SK-N-SH (cell line): ENCODE measurements at regions not wholly inside any gene's neighbourhood (a gene's known extent, or its start where the extent isn't known, plus 50 kb on each side); places are given as distances from the start of the nearest gene placed in this dataset.

Experiments
- CTCF ChIA-PET: fragments of 300-600, 350-600 bp; formaldehyde crosslinking; extraction: SDS; loops from one replicate; lab custom pipeline; 2021; lab: Yijun Ruan, JAX
- POLR2A ChIA-PET: fragments of 350-600 bp; sonication (Branson Sonifier 250); formaldehyde crosslinking; extraction: SDS; loops from one replicate; lab custom pipeline; 2020; ENCODE audit warnings: antibody characterized with exemption, inconsistent platforms; lab: Yijun Ruan, JAX
- DNase-seq: peaks from one replicate; pipeline ENCODE4 v3.0.0; 2012
- H2AFZ ChIP-seq: fragments of 200-600 bp; sonication (generic); 2 replicates; pipeline ENCODE4 v1.8.1; 2016; ENCODE audit warnings: antibody characterized with exemption, mild to moderate bottlenecking, low read depth
- H3F3A ChIP-seq: fragments of 200-600 bp; sonication (generic); replicated peaks from 2 replicates; pipeline ENCODE3; 2016; ENCODE audit warnings: antibody characterized with exemption, mild to moderate bottlenecking; ENCODE audit not compliant: insufficient read depth
- H3K27ac ChIP-seq, 2 experiments: fragments of 200-500 bp in 1 of 2; fragments of 200-600 bp in 1 of 2; sonication (Bioruptor generic) in 1 of 2; sonication (generic), shearing (Covaris generic) in 1 of 2; 2 replicates each; pipeline versions ENCODE4 v1.5.1 to v1.6.1; 2014 to 2016; ENCODE audit warnings: low read depth in 2 of 2, inconsistent platforms in 1 of 2, low read length in 1 of 2, mild to moderate bottlenecking in 1 of 2, mixed read lengths in 1 of 2
- H3K27me3 ChIP-seq: fragments of 200-600 bp; sonication (generic), shearing (Covaris generic); 2 replicates; pipeline ENCODE4 v1.6.1; 2016; ENCODE audit warnings: mixed run types; ENCODE audit not compliant: insufficient read depth
- H3K36me3 ChIP-seq, 2 experiments: fragments of 200-500 bp in 1 of 2; fragments of 200-600 bp in 1 of 2; sonication (Bioruptor generic) in 1 of 2; sonication (generic) in 1 of 2; replicated peaks in 1 of 2; 2 replicates each; pipeline versions ENCODE3 to v1.5.1; 2014 to 2016; ENCODE audit warnings: low read length in 1 of 2, mild to moderate bottlenecking in 1 of 2; ENCODE audit not compliant: insufficient read depth in 2 of 2, control insufficient read depth in 1 of 2
- H3K4me1 ChIP-seq, 2 experiments: fragments of 200-500 bp in 1 of 2; fragments of 200-600 bp in 1 of 2; sonication (Bioruptor generic) in 1 of 2; sonication (generic), shearing (Covaris generic) in 1 of 2; 2 replicates each; pipeline versions ENCODE4 v1.5.1 to v1.6.1; 2014 to 2016; ENCODE audit warnings: low read depth in 1 of 2, low read length in 1 of 2, mixed run types in 1 of 2; ENCODE audit not compliant: insufficient read depth in 2 of 2, control insufficient read depth in 1 of 2
- H3K4me2 ChIP-seq: fragments of 200-600 bp; sonication (generic), shearing (Covaris generic); 2 replicates; pipeline ENCODE4 v1.6.1; 2017; ENCODE audit warnings: mixed run types
- H3K4me3 ChIP-seq, 2 experiments: fragments of 200-500 bp in 1 of 2; fragments of 200-600 bp in 1 of 2; sonication (Bioruptor generic) in 1 of 2; sonication (generic), shearing (Covaris generic) in 1 of 2; 2 replicates each; pipeline versions ENCODE4 v1.5.1 to v1.8.1; 2014 to 2016; ENCODE audit warnings: low read depth in 2 of 2, inconsistent platforms in 1 of 2, low read length in 1 of 2, mild to moderate bottlenecking in 1 of 2, mixed read lengths in 1 of 2, moderate library complexity in 1 of 2
- H3K79me2 ChIP-seq: fragments of 200-600 bp; sonication (generic); 2 replicates; pipeline ENCODE4 v1.8.1; 2017; ENCODE audit warnings: mild to moderate bottlenecking; ENCODE audit not compliant: insufficient read depth
- H3K9ac ChIP-seq: fragments of 200-600 bp; sonication (generic); 2 replicates; pipeline ENCODE4 v1.6.1; 2017; ENCODE audit warnings: mixed run types
- H3K9me2 ChIP-seq: fragments of 200-600 bp; sonication (generic); 2 replicates; pipeline ENCODE4 v1.6.1; 2017; ENCODE audit warnings: mixed run types
- H3K9me3 ChIP-seq: fragments of 200-600 bp; sonication (generic); 2 replicates; pipeline ENCODE4 v1.6.1; 2017; ENCODE audit warnings: mixed run types, mild to moderate bottlenecking, moderate library complexity
- H4K20me1 ChIP-seq: fragments of 200-600 bp; sonication (generic); 2 replicates; pipeline ENCODE4 v1.6.1; 2017; ENCODE audit warnings: mild to moderate bottlenecking, mixed run types; ENCODE audit not compliant: insufficient read depth
- FOXJ3 ChIP-seq: sonication (generic); formaldehyde crosslinking; IDR thresholded peaks from 2 replicates; pipeline ENCODE4 v1.5.1; 2020; ENCODE audit warnings: mild to moderate bottlenecking, missing genetic modification reagents
- GABPA ChIP-seq: IDR thresholded peaks from 2 replicates; pipeline ENCODE4 v1.4.0; 2012; ENCODE audit warnings: low read depth, mild to moderate bottlenecking
- GATA2 ChIP-seq: sonication (generic); formaldehyde crosslinking; IDR thresholded peaks from 2 replicates; pipeline ENCODE4 v1.5.0; 2020; ENCODE audit warnings: mild to moderate bottlenecking, missing genetic modification reagents
- MAX ChIP-seq: IDR thresholded peaks from 2 replicates; pipeline ENCODE4 v1.4.0; 2012; ENCODE audit warnings: low read depth
- MEF2A ChIP-seq: IDR thresholded peaks from 2 replicates; pipeline ENCODE4 v1.4.0; 2012; ENCODE audit warnings: low read depth, borderline replicate concordance
- NRF1 ChIP-seq: IDR thresholded peaks from 2 replicates; pipeline ENCODE4 v1.6.1; 2012; ENCODE audit warnings: low read depth, mild to moderate bottlenecking, low read length
- POLR2AphosphoS5 ChIP-seq: IDR thresholded peaks from 2 replicates; pipeline ENCODE4 v1.6.1; 2012; ENCODE audit warnings: low read depth, low read length
- RAD21 ChIP-seq: IDR thresholded peaks from 2 replicates; pipeline ENCODE4 v1.6.1; 2012; ENCODE audit warnings: mild to moderate bottlenecking, low read length
- RFX5 ChIP-seq: IDR thresholded peaks from 2 replicates; pipeline ENCODE4 v1.6.1; 2012; ENCODE audit warnings: mild to moderate bottlenecking, improper control_type of control experiment, low read length
- RXRA ChIP-seq: IDR thresholded peaks from 2 replicates; pipeline ENCODE4 v1.4.0; 2012; ENCODE audit warnings: low read depth, mild to moderate bottlenecking, borderline replicate concordance
- SMC3 ChIP-seq: IDR thresholded peaks from 2 replicates; pipeline ENCODE4 v1.6.1; 2012; ENCODE audit warnings: low read depth, low read length, improper control_type of control experiment
- TCF12 ChIP-seq: IDR thresholded peaks from 2 replicates; pipeline ENCODE4 v1.4.0; 2012
- TEAD4 ChIP-seq: IDR thresholded peaks from 2 replicates; pipeline ENCODE4 v1.4.0; 2012; ENCODE audit warnings: mild to moderate bottlenecking, borderline replicate concordance; ENCODE audit not compliant: insufficient read depth
- USF1 ChIP-seq: IDR thresholded peaks from 2 replicates; pipeline ENCODE4 v1.4.0; 2012; ENCODE audit warnings: low read depth, borderline replicate concordance
- USF2 ChIP-seq: fragments of 150-350 bp; IDR thresholded peaks from 2 replicates; pipeline ENCODE4 v1.6.1; 2017; ENCODE audit warnings: antibody characterized with exemption, low read length, low read depth, borderline replicate concordance
- YY1 ChIP-seq: IDR thresholded peaks from 2 replicates; pipeline ENCODE4 v1.4.0; 2012; ENCODE audit warnings: low read depth, mild to moderate bottlenecking
- WGBS: methylation state at CpG from one replicate; pipeline ENCODE4 v1.1.6; 2017; ENCODE audit warnings: low lambda C conversion rate; 5-methylcytosine and 5-hydroxymethylcytosine counted together
- TF ChIP-seq, protein P1 (sequence below): IDR thresholded peaks from 2 replicates; pipeline ENCODE4 v1.4.0; 2012; ENCODE audit warnings: low read depth, borderline replicate concordance
- TF ChIP-seq, protein P2 (sequence below): fragments of 200-600 bp; sonication (generic); IDR thresholded peaks from 2 replicates; pipeline ENCODE4 v1.6.1; 2017; ENCODE audit warnings: antibody characterized with exemption, mild to moderate bottlenecking, moderate library complexity

- 77% methylated on average over 6 of the region's 6 CpGs for WGBS
- ChIA-PET POLR2A (no interaction called here), CTCF (no interaction called here)
- no peak for DNase-seq
- Histone ChIP-seq H3K9me2 (no peaks in the 10 kb centered on the region), H3K36me3 (peaks cover 0 to 5% of the 10 kb centered on the region in 2 experiments), H3K4me3 (no peak overlapping the region), H3K4me1 (no peaks in the 10 kb centered on the region), H3F3A (peaks cover 3% of the 10 kb centered on the region), H3K4me2 (no peak overlapping the region), H3K79me2 (no peaks in the 10 kb centered on the region), H3K9me3 (no peaks in the 10 kb centered on the region), H2AFZ (no peak overlapping the region), H3K27ac (no peak overlapping the region), H3K9ac (no peak overlapping the region), H4K20me1 (no peaks in the 10 kb centered on the region), H3K27me3 (no peaks in the 10 kb centered on the region)
- TF ChIP-seq GABPA (no peak), POLR2AphosphoS5 (no peak), GATA2 (no peak), YY1 (no peak), USF1 (no peak), NRF1 (no peak), USF2 (no peak), TEAD4 (no peak), MAX (no peak), SMC3 (no peak), TCF12 (no peak), FOXJ3 (CRISPR knock-in tag) (no peak), RFX5 (no peak), RAD21 (no peak), MEF2A (no peak), RXRA (no peak)
- TF ChIP-seq, protein P1, sequence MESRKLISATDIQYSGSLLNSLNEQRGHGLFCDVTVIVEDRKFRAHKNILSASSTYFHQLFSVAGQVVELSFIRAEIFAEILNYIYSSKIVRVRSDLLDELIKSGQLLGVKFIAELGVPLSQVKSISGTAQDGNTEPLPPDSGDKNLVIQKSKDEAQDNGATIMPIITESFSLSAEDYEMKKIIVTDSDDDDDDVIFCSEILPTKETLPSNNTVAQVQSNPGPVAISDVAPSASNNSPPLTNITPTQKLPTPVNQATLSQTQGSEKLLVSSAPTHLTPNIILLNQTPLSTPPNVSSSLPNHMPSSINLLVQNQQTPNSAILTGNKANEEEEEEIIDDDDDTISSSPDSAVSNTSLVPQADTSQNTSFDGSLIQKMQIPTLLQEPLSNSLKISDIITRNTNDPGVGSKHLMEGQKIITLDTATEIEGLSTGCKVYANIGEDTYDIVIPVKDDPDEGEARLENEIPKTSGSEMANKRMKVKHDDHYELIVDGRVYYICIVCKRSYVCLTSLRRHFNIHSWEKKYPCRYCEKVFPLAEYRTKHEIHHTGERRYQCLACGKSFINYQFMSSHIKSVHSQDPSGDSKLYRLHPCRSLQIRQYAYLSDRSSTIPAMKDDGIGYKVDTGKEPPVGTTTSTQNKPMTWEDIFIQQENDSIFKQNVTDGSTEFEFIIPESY: no peak
- TF ChIP-seq, protein P2, sequence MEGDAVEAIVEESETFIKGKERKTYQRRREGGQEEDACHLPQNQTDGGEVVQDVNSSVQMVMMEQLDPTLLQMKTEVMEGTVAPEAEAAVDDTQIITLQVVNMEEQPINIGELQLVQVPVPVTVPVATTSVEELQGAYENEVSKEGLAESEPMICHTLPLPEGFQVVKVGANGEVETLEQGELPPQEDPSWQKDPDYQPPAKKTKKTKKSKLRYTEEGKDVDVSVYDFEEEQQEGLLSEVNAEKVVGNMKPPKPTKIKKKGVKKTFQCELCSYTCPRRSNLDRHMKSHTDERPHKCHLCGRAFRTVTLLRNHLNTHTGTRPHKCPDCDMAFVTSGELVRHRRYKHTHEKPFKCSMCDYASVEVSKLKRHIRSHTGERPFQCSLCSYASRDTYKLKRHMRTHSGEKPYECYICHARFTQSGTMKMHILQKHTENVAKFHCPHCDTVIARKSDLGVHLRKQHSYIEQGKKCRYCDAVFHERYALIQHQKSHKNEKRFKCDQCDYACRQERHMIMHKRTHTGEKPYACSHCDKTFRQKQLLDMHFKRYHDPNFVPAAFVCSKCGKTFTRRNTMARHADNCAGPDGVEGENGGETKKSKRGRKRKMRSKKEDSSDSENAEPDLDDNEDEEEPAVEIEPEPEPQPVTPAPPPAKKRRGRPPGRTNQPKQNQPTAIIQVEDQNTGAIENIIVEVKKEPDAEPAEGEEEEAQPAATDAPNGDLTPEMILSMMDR: no peak
Observed at GRCh38 chr6:139776041-139776440, 401.6 kb upstream of the CITED2 start.
